ENCODE measurements at regions not wholly inside any gene's neighbourhood (a gene's known extent, or its start where the extent isn't known, plus 50 kb on each side); places are given as distances from the start of the nearest gene placed in this dataset.

- H3K4me3 Mint-ChIP-seq: no peak overlapping the region
These were observed 335.3 kb downstream of the CNTNAP4 start for GRCh38 chr16:76612497-76612896.

GRCh38 chr16:76614269-76614668, 337.1 kb downstream of the CNTNAP4 start:
- POLR2A ChIA-PET: no interaction called here

More at GRCh38 chr16:76612497-76612896, 335.3 kb downstream of the CNTNAP4 start:
- Mint-ChIP-seq H3K4me1 (no peaks in the 10 kb centered on the region), H3K9me3 (no peaks in the 10 kb centered on the region), H3K36me3 (ENCODE audit: low read depth) (no peaks in the 10 kb centered on the region), H3K27ac (no peak overlapping the region), H3K27me3 (no peaks in the 10 kb centered on the region)
- ChIA-PET POLR2A (no interaction called here), CTCF (no interaction called here)
- DNase-seq: no peak

GRCh38 chr16:76622876-76623275, 345.7 kb downstream of the CNTNAP4 start:
- ChIA-PET CTCF (no interaction called here), POLR2A (no interaction called here)
- no peak overlapping the region for H3K4me3 Mint-ChIP-seq
- H3K9me3 Mint-ChIP-seq: peaks cover 22% of the 10 kb centered on the region
- H3K4me1 Mint-ChIP-seq: no peaks in the 10 kb centered on the region
- no peak overlapping the region for H3K27ac Mint-ChIP-seq
- no peaks in the 10 kb centered on the region for H3K36me3 Mint-ChIP-seq (ENCODE audit: low read depth)
- no peaks in the 10 kb centered on the region for H3K27me3 Mint-ChIP-seq
- DNase-seq: no peak

More at GRCh38 chr16:76614269-76614668, 337.1 kb downstream of the CNTNAP4 start:
- Mint-ChIP-seq H3K27me3 (no peaks in the 10 kb centered on the region), H3K36me3 (ENCODE audit: low read depth) (no peaks in the 10 kb centered on the region), H3K4me1 (no peaks in the 10 kb centered on the region), H3K9me3 (peaks cover 9% of the 10 kb centered on the region), H3K4me3 (no peak overlapping the region), H3K27ac (no peak overlapping the region)
- DNase-seq: no peak
- CTCF ChIA-PET: no interaction called here

GRCh38 chr16:76634847-76635697, 357.9 kb downstream of the CNTNAP4 start:
- POLR2A ChIA-PET: no interaction called here
- Mint-ChIP-seq H3K9me3 (peaks cover 4% of the 10 kb centered on the region), H3K27ac (no peak overlapping the region), H3K36me3 (ENCODE audit: low read depth) (no peaks in the 10 kb centered on the region), H3K27me3 (no peaks in the 10 kb centered on the region), H3K4me3 (no peak overlapping the region), H3K4me1 (no peaks in the 10 kb centered on the region)
- CTCF ChIA-PET: interaction anchor here (0.6 kb wide), 1 partner anchor 907 kb away, joined by 6 read pairs; no protein-coding TSS in a partner anchor
- DNase-seq: no peak

GRCh38 chr16:76639685-76640289, 362.6 kb downstream of the CNTNAP4 start:
- DNase-seq: no peak
- Mint-ChIP-seq H3K9me3 (no peaks in the 10 kb centered on the region), H3K36me3 (ENCODE audit: low read depth) (no peaks in the 10 kb centered on the region), H3K27ac (no peak overlapping the region), H3K4me1 (no peaks in the 10 kb centered on the region), H3K4me3 (no peak overlapping the region), H3K27me3 (no peaks in the 10 kb centered on the region)
- CTCF ChIA-PET: no interaction called here
- POLR2A ChIA-PET: no interaction called here

- H3K27me3 Mint-ChIP-seq: no peaks in the 10 kb centered on the region
- H3K9me3 Mint-ChIP-seq: peaks cover 4% of the 10 kb centered on the region
- ChIA-PET CTCF (no interaction called here), POLR2A (no interaction called here)
- H3K27ac Mint-ChIP-seq: no peak overlapping the region
- no peak overlapping the region for H3K4me3 Mint-ChIP-seq
- no peaks in the 10 kb centered on the region for H3K36me3 Mint-ChIP-seq (ENCODE audit: low read depth)
- DNase-seq: no peak
- no peaks in the 10 kb centered on the region for H3K4me1 Mint-ChIP-seq
These were observed 373.4 kb downstream of the CNTNAP4 start for GRCh38 chr16:76650582-76650981.

GRCh38 chr16:76653390-76654026, 376.3 kb downstream of the CNTNAP4 start:
- CTCF ChIA-PET: no interaction called here
- Mint-ChIP-seq H3K27ac (no peak overlapping the region), H3K36me3 (ENCODE audit: low read depth) (no peaks in the 10 kb centered on the region), H3K4me3 (no peak overlapping the region), H3K9me3 (no peaks in the 10 kb centered on the region), H3K4me1 (no peaks in the 10 kb centered on the region), H3K27me3 (no peaks in the 10 kb centered on the region)
- no peak for DNase-seq
- POLR2A ChIA-PET: no interaction called here

GRCh38 chr16:76654088-76654820, 377.1 kb downstream of the CNTNAP4 start:
- H3K27me3 Mint-ChIP-seq: no peaks in the 10 kb centered on the region
- CTCF ChIA-PET: no interaction called here
- no peaks in the 10 kb centered on the region for H3K36me3 Mint-ChIP-seq (ENCODE audit: low read depth)
- no peak for DNase-seq
- POLR2A ChIA-PET: no interaction called here
- H3K4me3 Mint-ChIP-seq: no peak overlapping the region
- H3K4me1 Mint-ChIP-seq: no peaks in the 10 kb centered on the region
- H3K27ac Mint-ChIP-seq: no peak overlapping the region
- H3K9me3 Mint-ChIP-seq: no peaks in the 10 kb centered on the region

- Mint-ChIP-seq H3K27ac (no peak overlapping the region), H3K4me1 (no peaks in the 10 kb centered on the region)
- CTCF ChIA-PET: no interaction called here
These were observed 379.8 kb downstream of the CNTNAP4 start for GRCh38 chr16:76656994-76657393.

GRCh38 chr16:76661691-76662235, 384.6 kb downstream of the CNTNAP4 start:
- no peaks in the 10 kb centered on the region for H3K4me1 Mint-ChIP-seq
- CTCF ChIA-PET: no interaction called here
- H3K4me3 Mint-ChIP-seq: no peak overlapping the region
- no peaks in the 10 kb centered on the region for H3K27me3 Mint-ChIP-seq
- no peaks in the 10 kb centered on the region for H3K36me3 Mint-ChIP-seq (ENCODE audit: low read depth)
- POLR2A ChIA-PET: no interaction called here
- no peak overlapping the region for H3K27ac Mint-ChIP-seq
- DNase-seq: no peak
- H3K9me3 Mint-ChIP-seq: no peaks in the 10 kb centered on the region

More at GRCh38 chr16:76656994-76657393, 379.8 kb downstream of the CNTNAP4 start:
- POLR2A ChIA-PET: no interaction called here
- no peaks in the 10 kb centered on the region for H3K9me3 Mint-ChIP-seq
- no peaks in the 10 kb centered on the region for H3K36me3 Mint-ChIP-seq (ENCODE audit: low read depth)
- H3K4me3 Mint-ChIP-seq: no peak overlapping the region
- no peak for DNase-seq
- H3K27me3 Mint-ChIP-seq: no peaks in the 10 kb centered on the region

GRCh38 chr16:76665571-76666275, 388.5 kb downstream of the CNTNAP4 start:
- POLR2A ChIA-PET: no interaction called here
- Mint-ChIP-seq H3K4me1 (no peaks in the 10 kb centered on the region), H3K27me3 (no peaks in the 10 kb centered on the region), H3K4me3 (no peak overlapping the region), H3K27ac (no peak overlapping the region), H3K9me3 (no peaks in the 10 kb centered on the region), H3K36me3 (ENCODE audit: low read depth) (no peaks in the 10 kb centered on the region)
- DNase-seq: no peak
- CTCF ChIA-PET: no interaction called here

GRCh38 chr16:76668207-76668725, 391.1 kb downstream of the CNTNAP4 start:
- ChIA-PET POLR2A (no interaction called here), CTCF (no interaction called here)
- no peaks in the 10 kb centered on the region for H3K4me1 Mint-ChIP-seq
- H3K27ac Mint-ChIP-seq: no peak overlapping the region
- no peak overlapping the region for H3K4me3 Mint-ChIP-seq
- DNase-seq: no peak
- H3K9me3 Mint-ChIP-seq: no peaks in the 10 kb centered on the region
- H3K27me3 Mint-ChIP-seq: no peaks in the 10 kb centered on the region
- no peaks in the 10 kb centered on the region for H3K36me3 Mint-ChIP-seq (ENCODE audit: low read depth)
